ENCODE measurements at regions not wholly inside any gene's neighbourhood (a gene's known extent, or its start where the extent isn't known, plus 50 kb on each side); places are given as distances from the start of the nearest gene placed in this dataset.

DNA sequence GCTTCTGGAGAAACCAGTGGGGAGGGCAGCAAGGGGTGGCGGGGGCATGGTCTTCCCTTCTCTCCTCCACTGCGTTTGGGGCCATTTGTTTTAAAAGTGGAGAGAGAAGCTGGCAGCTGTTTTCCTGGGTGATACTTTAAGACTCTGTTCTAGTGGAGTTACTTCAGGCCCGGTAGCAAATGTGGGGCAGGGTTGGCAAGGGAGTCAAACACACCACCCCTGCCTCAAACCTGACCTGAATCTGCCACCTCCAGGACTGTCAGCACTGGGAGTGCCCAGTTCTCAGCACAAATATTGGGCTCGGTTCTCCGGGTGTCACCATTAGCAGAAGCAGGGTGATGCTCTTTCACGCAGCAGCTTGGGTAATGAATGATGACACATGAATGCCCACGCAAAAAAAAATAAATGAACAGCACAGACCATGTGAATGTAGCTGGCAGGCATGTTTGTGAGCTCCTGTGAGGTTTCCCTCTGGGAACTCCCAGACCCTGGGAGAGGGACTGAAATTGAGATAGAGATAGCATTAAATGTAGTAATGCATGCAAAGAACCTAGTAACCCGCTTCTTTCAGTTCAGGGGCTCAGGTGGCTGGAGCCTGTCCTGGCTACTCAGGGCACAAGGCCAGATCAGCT lies 424.0 kb downstream of the MCTP2 start:
- Histone ChIP-seq H3K4me1 (ENCODE audit: insufficient read depth, low read length) (no peaks in the 10 kb centered on the region), H3K36me3 (replicated peaks in 1 of 2; ENCODE audit: control insufficient read depth in 1 of 2, insufficient read depth in 2 of 2, low read length in 2 of 2) (no peaks in the 10 kb centered on the region), H3K4me2 (ENCODE audit: low read depth, low read length) (no peak overlapping the region), H3K27me3 (ENCODE audit: control insufficient read depth in 1 of 2, insufficient read depth in 2 of 2, low read length in 2 of 2) (no peaks in the 10 kb centered on the region), H3K4me3 (replicated peaks in 1 of 3; ENCODE audit: insufficient read depth in 1 of 3, low read depth in 2 of 3, low read length in 3 of 3) (no peak overlapping the region), H2AFZ (ENCODE audit: low read length) (no peak overlapping the region), H3K79me2 (ENCODE audit: insufficient read depth, low read length) (no peaks in the 10 kb centered on the region), H3K9ac (ENCODE audit: insufficient read depth, low read depth, low read length) (no peak overlapping the region), H3K27ac (ENCODE audit: extremely low read length, insufficient read depth, low read length) (no peak overlapping the region), H3K9me3 (ENCODE audit: low read length) (no peaks in the 10 kb centered on the region), H4K20me1 (ENCODE audit: insufficient read depth, low read length) (no peaks in the 10 kb centered on the region)
- ChIA-PET POLR2A (no interaction called here), CTCF (ENCODE audit: low intra/inter-chr PET ratio, low total read pairs) (no interaction called here)
- no peak for FAIRE-seq
- no peak for ATAC-seq
- WGBS (ENCODE audit: low lambda C conversion rate), result 0% methylated on average over 6 of the region's 8 CpGs
- DNase-seq (ENCODE audit: low spot score), result no peak
- in situ Hi-C loops (cut with HindIII; ENCODE audit: extremely low pct_ligation_motif_present, low pct_unique_long_range_greater_than_20kb), result no loop called here
- BruUV-seq (replicated peaks), result no TSS peak
- intact Hi-C loops (cut with micrococcal nuclease; ENCODE audit: unreplicated experiment), result no loop called here
- TF ChIP-seq GATAD2A (CRISPR knock-in tag; IDR thresholded peaks at IDR 0.05), result no peak
- no peak for TF ChIP-seq JUND (CRISPR knock-in tag; IDR thresholded peaks at IDR 0.05)
- TF ChIP-seq KMT2B (CRISPR knock-in tag; IDR thresholded peaks at IDR 0.05), result no peak
- no peak for TF ChIP-seq ARNT2 (CRISPR knock-in tag; IDR thresholded peaks at IDR 0.05; ENCODE audit: low read depth)

DNA sequence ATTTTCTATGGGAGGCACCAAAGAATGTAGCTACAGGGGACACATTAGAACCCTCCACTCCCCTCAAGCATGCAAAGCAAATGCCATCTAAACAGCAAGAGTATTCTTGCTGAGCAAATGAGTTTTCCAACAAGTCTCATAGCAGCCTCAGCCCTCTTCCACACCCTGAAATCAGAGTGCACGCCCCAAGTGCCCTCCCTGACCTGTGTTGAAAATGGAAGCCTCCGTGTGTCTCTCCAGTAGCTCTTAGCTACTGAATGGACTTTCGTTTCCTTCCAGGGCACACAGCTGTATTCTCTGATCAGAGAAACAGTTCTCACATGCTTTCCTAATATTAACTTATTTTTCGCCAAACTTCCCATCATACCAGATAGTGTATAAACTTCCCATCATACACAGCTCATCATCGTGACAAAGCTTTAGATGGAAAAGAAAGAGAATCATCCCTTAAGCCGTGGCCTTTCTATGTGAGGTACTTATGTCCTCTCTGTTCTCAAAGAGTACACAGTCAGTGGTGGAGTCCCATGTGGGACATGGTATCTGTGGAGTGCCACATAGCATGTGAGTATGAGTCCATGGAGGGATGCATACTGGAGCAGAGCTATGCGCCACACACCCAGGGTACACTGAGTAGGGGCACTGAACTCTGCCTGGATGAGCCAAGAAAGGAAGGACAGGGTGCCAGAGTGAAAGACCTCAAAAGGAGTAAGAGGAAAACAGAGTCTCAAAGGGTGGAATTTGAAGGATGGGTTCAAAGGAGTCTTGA lies 434.5 kb downstream of the MCTP2 start:
- no peaks in the 10 kb centered on the region for H3K9me3 ChIP-seq (ENCODE audit: low read length)
- DNase-seq (ENCODE audit: low spot score) (no peak), FAIRE-seq (no peak), ATAC-seq (no peak)
- TF ChIP-seq ZNF432 (CRISPR knock-in tag; IDR thresholded peaks at IDR 0.05; ENCODE audit: borderline replicate concordance) (no peak), SAP130 (CRISPR knock-in tag; IDR thresholded peaks at IDR 0.05; ENCODE audit: low read depth) (no peak), BCL6 (CRISPR knock-in tag; IDR thresholded peaks at IDR 0.05) (no peak), MIXL1 (CRISPR knock-in tag; IDR thresholded peaks at IDR 0.05) (no peak), ZNF343 (CRISPR knock-in tag; IDR thresholded peaks at IDR 0.05) (no peak), CBX2 (IDR thresholded peaks at IDR 0.05; ENCODE audit: low read depth, low read length) (no peak), CBX2 (CRISPR knock-in tag; IDR thresholded peaks at IDR 0.05; ENCODE audit: low read depth) (no peak), ZNF263 (CRISPR knock-in tag; IDR thresholded peaks at IDR 0.05) (no peak), HNRNPH1 (optimal IDR thresholded peaks at IDR 0.05; ENCODE audit: low read depth, low read length) (no peak), XRCC5 (optimal IDR thresholded peaks at IDR 0.05; ENCODE audit: low read length) (no peak), GZF1 (CRISPR knock-in tag; IDR thresholded peaks at IDR 0.05) (no peak), FOXM1 (CRISPR knock-in tag; IDR thresholded peaks at IDR 0.05) (no peak)
- TF ChIP-seq, protein P1, sequence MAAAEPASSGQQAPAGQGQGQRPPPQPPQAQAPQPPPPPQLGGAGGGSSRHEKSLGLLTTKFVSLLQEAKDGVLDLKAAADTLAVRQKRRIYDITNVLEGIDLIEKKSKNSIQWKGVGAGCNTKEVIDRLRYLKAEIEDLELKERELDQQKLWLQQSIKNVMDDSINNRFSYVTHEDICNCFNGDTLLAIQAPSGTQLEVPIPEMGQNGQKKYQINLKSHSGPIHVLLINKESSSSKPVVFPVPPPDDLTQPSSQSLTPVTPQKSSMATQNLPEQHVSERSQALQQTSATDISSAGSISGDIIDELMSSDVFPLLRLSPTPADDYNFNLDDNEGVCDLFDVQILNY (CRISPR knock-in tag; conservative IDR thresholded peaks at IDR 0.05), result no peak
- TF ChIP-seq, protein P2, sequence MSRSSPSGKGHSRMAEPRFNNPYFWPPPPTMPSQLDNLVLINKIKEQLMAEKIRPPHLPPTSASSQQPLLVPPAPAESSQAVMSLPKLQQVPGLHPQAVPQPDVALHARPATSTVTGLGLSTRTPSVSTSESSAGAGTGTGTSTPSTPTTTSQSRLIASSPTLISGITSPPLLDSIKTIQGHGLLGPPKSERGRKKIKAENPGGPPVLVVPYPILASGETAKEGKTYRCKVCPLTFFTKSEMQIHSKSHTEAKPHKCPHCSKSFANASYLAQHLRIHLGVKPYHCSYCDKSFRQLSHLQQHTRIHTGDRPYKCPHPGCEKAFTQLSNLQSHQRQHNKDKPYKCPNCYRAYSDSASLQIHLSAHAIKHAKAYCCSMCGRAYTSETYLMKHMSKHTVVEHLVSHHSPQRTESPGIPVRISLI (CRISPR knock-in tag; IDR thresholded peaks at IDR 0.05; ENCODE audit: borderline replicate concordance), result no peak
- TF ChIP-seq, protein P3, sequence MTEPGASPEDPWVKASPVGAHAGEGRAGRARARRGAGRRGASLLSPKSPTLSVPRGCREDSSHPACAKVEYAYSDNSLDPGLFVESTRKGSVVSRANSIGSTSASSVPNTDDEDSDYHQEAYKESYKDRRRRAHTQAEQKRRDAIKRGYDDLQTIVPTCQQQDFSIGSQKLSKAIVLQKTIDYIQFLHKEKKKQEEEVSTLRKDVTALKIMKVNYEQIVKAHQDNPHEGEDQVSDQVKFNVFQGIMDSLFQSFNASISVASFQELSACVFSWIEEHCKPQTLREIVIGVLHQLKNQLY (CRISPR knock-in tag; IDR thresholded peaks at IDR 0.05), result no peak
- intact Hi-C loops (cut with micrococcal nuclease; ENCODE audit: unreplicated experiment) (no loop called here), in situ Hi-C loops (cut with HindIII; ENCODE audit: extremely low pct_ligation_motif_present, low pct_unique_long_range_greater_than_20kb) (no loop called here)
- H3K4me2 ChIP-seq (ENCODE audit: low read depth, low read length), result no peak overlapping the region
- no peak overlapping the region for H2AFZ ChIP-seq (ENCODE audit: low read length)
- ChIA-PET CTCF (ENCODE audit: low intra/inter-chr PET ratio, low total read pairs) (no interaction called here), POLR2A (no interaction called here)
- BruUV-seq (replicated peaks), result no TSS peak
- H3K36me3 ChIP-seq (replicated peaks in 1 of 2; ENCODE audit: control insufficient read depth in 1 of 2, insufficient read depth in 2 of 2, low read length in 2 of 2), result no peaks in the 10 kb centered on the region
- 4% methylated on average over 6 of the region's 7 CpGs for WGBS (ENCODE audit: low lambda C conversion rate)
- H3K9ac ChIP-seq (ENCODE audit: insufficient read depth, low read depth, low read length), result no peak overlapping the region
- H3K27me3 ChIP-seq (ENCODE audit: control insufficient read depth in 1 of 2, insufficient read depth in 2 of 2, low read length in 2 of 2), result no peaks in the 10 kb centered on the region; a peak in 2 of 5 replicates
- H3K27ac ChIP-seq (ENCODE audit: extremely low read length, insufficient read depth, low read length), result no peak overlapping the region
- H3K4me1 ChIP-seq (ENCODE audit: insufficient read depth, low read length), result no peaks in the 10 kb centered on the region
- H3K4me3 ChIP-seq (replicated peaks in 1 of 3; ENCODE audit: insufficient read depth in 1 of 3, low read depth in 2 of 3, low read length in 3 of 3), result no peak overlapping the region
- no peaks in the 10 kb centered on the region for H4K20me1 ChIP-seq (ENCODE audit: insufficient read depth, low read length)
- H3K79me2 ChIP-seq (ENCODE audit: insufficient read depth, low read length), result no peaks in the 10 kb centered on the region
